DND-41 (cell line): ENCODE measurements at regions not wholly inside any gene's neighbourhood (a gene's known extent, or its start where the extent isn't known, plus 50 kb on each side); places are given as distances from the start of the nearest gene placed in this dataset.

ENCODE experiments used
- ATAC-seq: fragments of 200-7000 bp; cut with Tn5 transposase; 3 replicates; pipeline ENCODE4 v1.9.1; 2021; ENCODE audit warnings: low read depth; ENCODE audit not compliant: insufficient read depth
- DNase-seq: peaks from one replicate; pipeline ENCODE4 v3.0.0-alpha.2; 2020
- H2AFZ ChIP-seq: 2 replicates; pipeline ENCODE4 v1.6.0; 2012; ENCODE audit warnings: low read depth, low read length
- H3K27ac ChIP-seq: 2 replicates; pipeline ENCODE4 v1.5.1; 2012; ENCODE audit warnings: low read length, inconsistent platforms
- H3K27me3 ChIP-seq: fragments of 200-600 bp; sonication (generic); 2 replicates; pipeline ENCODE4 v1.6.0; 2012; ENCODE audit warnings: low read length, mild to moderate bottlenecking, inconsistent platforms; ENCODE audit not compliant: insufficient read depth, poor library complexity
- H3K36me3 ChIP-seq: 2 replicates; pipeline ENCODE4 v1.5.1; 2012; ENCODE audit warnings: low read length, inconsistent platforms; ENCODE audit not compliant: insufficient read depth
- H3K4me1 ChIP-seq: 2 replicates; pipeline ENCODE4 v1.5.1; 2012; ENCODE audit warnings: mild to moderate bottlenecking, low read length; ENCODE audit not compliant: insufficient read depth
- H3K4me2 ChIP-seq: 2 replicates; pipeline ENCODE4 v1.6.0; 2012; ENCODE audit warnings: mild to moderate bottlenecking, moderate library complexity, low read length, inconsistent platforms; ENCODE audit not compliant: insufficient read depth
- H3K4me3 ChIP-seq, 2 experiments: fragments of 200-600 bp in 1 of 2; shearing (Covaris generic) in 1 of 2; 2 replicates each; pipeline ENCODE4 v1.5.1; 2012 to 2016; ENCODE audit warnings: inconsistent platforms in 2 of 2, low read length in 2 of 2, mild to moderate bottlenecking in 2 of 2, low read depth in 1 of 2, moderate library complexity in 1 of 2
- H3K79me2 ChIP-seq: 2 replicates; pipeline ENCODE4 v1.6.0; 2012; ENCODE audit warnings: low read length, inconsistent platforms; ENCODE audit not compliant: insufficient read depth
- H3K9ac ChIP-seq: 2 replicates; pipeline ENCODE4 v1.6.0; 2012; ENCODE audit warnings: low read depth, mild to moderate bottlenecking, inconsistent platforms, low read length, moderate library complexity
- H3K9me3 ChIP-seq: 2 replicates; pipeline ENCODE4 v1.5.1; 2012; ENCODE audit warnings: low read length, moderate library complexity, mild to moderate bottlenecking, inconsistent platforms; ENCODE audit not compliant: insufficient read depth, severe bottlenecking
- H4K20me1 ChIP-seq: 2 replicates; pipeline ENCODE4 v1.6.0; 2012; ENCODE audit warnings: low read length; ENCODE audit not compliant: insufficient read depth
- EZH2 ChIP-seq: IDR thresholded peaks from 3 replicates; pipeline ENCODE4 v1.6.1; 2012; ENCODE audit warnings: borderline replicate concordance, low read depth, mild to moderate bottlenecking, moderate library complexity, low read length, inconsistent platforms; ENCODE audit not compliant: severe bottlenecking
- TF ChIP-seq, protein P1 (sequence below): IDR thresholded peaks from 2 replicates; pipeline ENCODE4 v1.5.1; 2012; ENCODE audit warnings: borderline replicate concordance, low read length, moderate library complexity, mild to moderate bottlenecking; ENCODE audit not compliant: poor library complexity, severe bottlenecking; ENCODE audit errors: extremely low read depth

DNA sequence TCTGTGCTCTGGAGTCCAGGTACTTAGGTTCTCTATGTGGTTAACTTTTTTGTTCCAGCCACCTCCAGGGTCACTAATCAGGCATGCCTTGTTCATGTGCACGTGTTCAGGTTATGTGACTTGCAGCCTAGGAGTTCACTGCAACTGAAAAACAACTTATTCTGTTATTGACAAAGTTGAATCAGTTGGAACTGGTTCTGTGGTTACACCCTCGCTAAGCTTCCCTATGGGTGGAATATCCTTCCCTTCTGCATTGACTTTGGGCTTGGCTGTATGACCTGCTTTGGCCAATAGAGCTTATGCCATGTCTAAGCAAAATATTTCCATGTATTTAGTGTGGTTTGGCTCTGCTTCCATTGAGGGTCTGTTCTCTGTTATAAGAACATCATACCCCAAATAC is 66.0 kb upstream of the DNAH14 start:
- Histone ChIP-seq H3K27ac (no peak overlapping the region), H3K36me3 (no peaks in the 10 kb centered on the region), H3K9me3 (peaks cover 12% of the 10 kb centered on the region), H3K4me2 (no peak overlapping the region), H2AFZ (no peak overlapping the region), H3K27me3 (no peaks in the 10 kb centered on the region), H3K79me2 (no peaks in the 10 kb centered on the region), H3K4me1 (no peaks in the 10 kb centered on the region), H3K4me3 (no peak overlapping the region), H4K20me1 (no peaks in the 10 kb centered on the region), H3K9ac (no peak overlapping the region)
- ATAC-seq (no peak), DNase-seq (no peak)
- TF ChIP-seq, protein P1, sequence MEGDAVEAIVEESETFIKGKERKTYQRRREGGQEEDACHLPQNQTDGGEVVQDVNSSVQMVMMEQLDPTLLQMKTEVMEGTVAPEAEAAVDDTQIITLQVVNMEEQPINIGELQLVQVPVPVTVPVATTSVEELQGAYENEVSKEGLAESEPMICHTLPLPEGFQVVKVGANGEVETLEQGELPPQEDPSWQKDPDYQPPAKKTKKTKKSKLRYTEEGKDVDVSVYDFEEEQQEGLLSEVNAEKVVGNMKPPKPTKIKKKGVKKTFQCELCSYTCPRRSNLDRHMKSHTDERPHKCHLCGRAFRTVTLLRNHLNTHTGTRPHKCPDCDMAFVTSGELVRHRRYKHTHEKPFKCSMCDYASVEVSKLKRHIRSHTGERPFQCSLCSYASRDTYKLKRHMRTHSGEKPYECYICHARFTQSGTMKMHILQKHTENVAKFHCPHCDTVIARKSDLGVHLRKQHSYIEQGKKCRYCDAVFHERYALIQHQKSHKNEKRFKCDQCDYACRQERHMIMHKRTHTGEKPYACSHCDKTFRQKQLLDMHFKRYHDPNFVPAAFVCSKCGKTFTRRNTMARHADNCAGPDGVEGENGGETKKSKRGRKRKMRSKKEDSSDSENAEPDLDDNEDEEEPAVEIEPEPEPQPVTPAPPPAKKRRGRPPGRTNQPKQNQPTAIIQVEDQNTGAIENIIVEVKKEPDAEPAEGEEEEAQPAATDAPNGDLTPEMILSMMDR = no peak
- no peak for TF ChIP-seq EZH2

DNA sequence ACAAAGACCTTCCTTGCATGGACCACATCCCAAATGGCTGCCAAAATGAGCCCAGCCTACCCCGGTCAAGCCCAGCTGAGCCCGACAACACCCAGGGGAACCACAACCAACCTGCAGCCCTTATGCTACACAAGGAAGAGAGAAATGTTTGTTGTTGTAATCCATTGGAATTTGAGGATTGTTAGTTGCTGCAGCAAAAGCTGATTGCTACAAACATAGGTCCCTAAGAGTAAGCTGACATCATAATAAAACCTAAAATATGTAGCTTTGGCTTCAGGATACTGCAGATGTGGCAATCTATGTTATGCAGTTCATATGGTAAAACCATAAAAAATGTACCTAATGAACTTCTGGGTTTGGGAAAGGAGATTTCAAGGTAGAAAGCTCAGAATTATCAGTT is 65.5 kb upstream of the DNAH14 start:
- H3K4me1 ChIP-seq = no peaks in the 10 kb centered on the region
- H4K20me1 ChIP-seq = no peaks in the 10 kb centered on the region
- no peak for TF ChIP-seq EZH2
- TF ChIP-seq, protein P1 = no peak
- no peak for DNase-seq
- H3K27ac ChIP-seq = no peak overlapping the region
- no peaks in the 10 kb centered on the region for H3K79me2 ChIP-seq
- no peak overlapping the region for H3K4me3 ChIP-seq
- no peaks in the 10 kb centered on the region for H3K36me3 ChIP-seq
- no peaks in the 10 kb centered on the region for H3K27me3 ChIP-seq
- ATAC-seq = no peak
- peaks cover 12% of the 10 kb centered on the region for H3K9me3 ChIP-seq
- no peak overlapping the region for H3K9ac ChIP-seq
- H3K4me2 ChIP-seq = no peak overlapping the region
- no peak overlapping the region for H2AFZ ChIP-seq

DNA sequence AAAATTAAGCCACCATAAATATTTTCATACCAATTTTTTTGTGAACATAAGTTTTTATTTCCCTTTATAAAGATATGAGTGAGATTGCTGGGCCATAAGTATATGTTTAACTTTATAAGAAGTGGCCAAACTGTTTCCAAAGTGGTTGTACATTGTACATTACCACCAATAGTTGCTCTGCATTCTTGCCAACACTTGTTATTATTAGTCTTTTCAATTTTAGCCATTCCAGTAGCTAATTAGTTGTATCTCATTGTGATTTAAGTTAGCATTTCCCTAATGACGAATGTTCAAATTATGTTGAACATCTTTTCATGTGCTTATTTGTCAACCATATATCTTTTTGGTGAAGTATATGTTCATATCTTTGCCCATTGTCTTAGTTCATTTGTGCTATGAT is 64.0 kb upstream of the DNAH14 start:
- H3K9me3 ChIP-seq = peaks cover 12% of the 10 kb centered on the region
- ATAC-seq (no peak), DNase-seq (no peak)
- TF ChIP-seq, protein P1 = no peak
- TF ChIP-seq EZH2 = no peak
- H3K4me3 ChIP-seq = no peak overlapping the region
- no peaks in the 10 kb centered on the region for H3K36me3 ChIP-seq
- no peaks in the 10 kb centered on the region for H3K4me1 ChIP-seq
- no peak overlapping the region for H3K27ac ChIP-seq
- H4K20me1 ChIP-seq = no peaks in the 10 kb centered on the region
- no peak overlapping the region for H2AFZ ChIP-seq
- H3K4me2 ChIP-seq = no peak overlapping the region
- H3K27me3 ChIP-seq = no peaks in the 10 kb centered on the region
- no peak overlapping the region for H3K9ac ChIP-seq
- no peaks in the 10 kb centered on the region for H3K79me2 ChIP-seq

- Histone ChIP-seq H3K36me3 (no peaks in the 10 kb centered on the region), H4K20me1 (no peaks in the 10 kb centered on the region), H3K9ac (no peak overlapping the region), H3K79me2 (no peaks in the 10 kb centered on the region), H3K9me3 (peaks cover 12% of the 10 kb centered on the region), H3K27me3 (no peaks in the 10 kb centered on the region), H3K4me3 (no peak overlapping the region), H3K27ac (no peak overlapping the region), H3K4me2 (no peak overlapping the region), H2AFZ (no peak overlapping the region), H3K4me1 (no peaks in the 10 kb centered on the region)
- ATAC-seq (no peak), DNase-seq (no peak)
- TF ChIP-seq, protein P1 = no peak
- no peak for TF ChIP-seq EZH2
Measured at GRCh38 chr1:224866940-224867339, 62.5 kb upstream of the DNAH14 start.
